Bone marrow (tissue), 2 donors: ENCODE measurements at regions not wholly inside any gene's neighbourhood (a gene's known extent, or its start where the extent isn't known, plus 50 kb on each side); places are given as distances from the start of the nearest gene placed in this dataset.
"Not testable (repeated sequence)": the region's sequence is repeated elsewhere in the genome, so short reads cannot be mapped to it uniquely, and the experiment has no call there.

Source experiments
- DNase-seq, 2 donors: peaks; one replicate each; lab custom pipeline; 2025; lab: John Stamatoyannopoulos, UW

GRCh38 chr4:43619219-43619618, 726.7 kb downstream of the GRXCR1 start:
- DNase-seq = no peak

- not testable (repeated sequence) for DNase-seq
Measured at GRCh38 chr4:43637893-43638292, 745.4 kb downstream of the GRXCR1 start.

- DNase-seq = no peak
Measured at GRCh38 chr4:43651991-43652390, 759.5 kb downstream of the GRXCR1 start.

GRCh38 chr4:43659547-43659946, 767.0 kb downstream of the GRXCR1 start:
- DNase-seq = not testable (repeated sequence)

GRCh38 chr4:43672265-43672885, 776.2 kb downstream of the KCTD8 start:
- not testable (repeated sequence) for DNase-seq

- DNase-seq = no peak
Measured at GRCh38 chr4:43680421-43680820, 768.2 kb downstream of the KCTD8 start.

GRCh38 chr4:43682551-43682950, 766.1 kb downstream of the KCTD8 start:
- no peak for DNase-seq

GRCh38 chr4:43690116-43690515, 758.5 kb downstream of the KCTD8 start:
- DNase-seq = no peak

GRCh38 chr4:43693876-43694275, 754.7 kb downstream of the KCTD8 start:
- no peak for DNase-seq

GRCh38 chr4:43709443-43709842, 739.2 kb downstream of the KCTD8 start:
- DNase-seq = no peak

GRCh38 chr4:43716721-43717395, 731.8 kb downstream of the KCTD8 start:
- no peak for DNase-seq

GRCh38 chr4:43718369-43718768, 730.2 kb downstream of the KCTD8 start:
- no peak for DNase-seq

- DNase-seq = no peak
Measured at GRCh38 chr4:43732829-43733426, 715.7 kb downstream of the KCTD8 start.

GRCh38 chr4:43742083-43742482, 706.5 kb downstream of the KCTD8 start:
- DNase-seq = no peak

- DNase-seq = no peak
Measured at GRCh38 chr4:43754566-43754965, 694.0 kb downstream of the KCTD8 start.

GRCh38 chr4:43757147-43757546, 691.5 kb downstream of the KCTD8 start:
- DNase-seq = no peak

- no peak for DNase-seq
Measured at GRCh38 chr4:43758836-43759235, 689.8 kb downstream of the KCTD8 start.

GRCh38 chr4:43763029-43763610, 685.5 kb downstream of the KCTD8 start:
- DNase-seq = no peak

GRCh38 chr4:43765514-43765913, 683.1 kb downstream of the KCTD8 start:
- no peak for DNase-seq

- DNase-seq = no peak
Measured at GRCh38 chr4:43766648-43767047, 682.0 kb downstream of the KCTD8 start.

- DNase-seq = no peak
Measured at GRCh38 chr4:43776371-43776770, 672.2 kb downstream of the KCTD8 start.

- no peak for DNase-seq
Measured at GRCh38 chr4:43778187-43778915, 670.3 kb downstream of the KCTD8 start.
